ENCODE measurements at regions not wholly inside any gene's neighbourhood (a gene's known extent, or its start where the extent isn't known, plus 50 kb on each side); places are given as distances from the start of the nearest gene placed in this dataset.

- no peak overlapping the region for H3K4me3 ChIP-seq (replicated peaks; ENCODE audit: low read depth, low read length)
- DNase-seq (ENCODE audit: low read depth) = no peak
- TF ChIP-seq CTCF (IDR thresholded peaks at IDR 0.05; ENCODE audit: low read length, missing control alignments) = no peak
These were observed 93.7 kb upstream of the ZNF827 start for GRCh38 chr4:146032234-146032860.

- DNase-seq (ENCODE audit: low read depth) = no peak
- no peak for TF ChIP-seq CTCF (IDR thresholded peaks at IDR 0.05; ENCODE audit: low read length, missing control alignments)
- no peak overlapping the region for H3K4me3 ChIP-seq (replicated peaks; ENCODE audit: low read depth, low read length)
These were observed 91.5 kb upstream of the ZNF827 start for GRCh38 chr4:146029939-146030710.

GRCh38 chr4:146029147-146029546 lies 90.5 kb upstream of the ZNF827 start:
- TF ChIP-seq CTCF (IDR thresholded peaks at IDR 0.05; ENCODE audit: low read length, missing control alignments) = no peak
- H3K4me3 ChIP-seq (replicated peaks; ENCODE audit: low read depth, low read length) = no peak overlapping the region
- no peak for DNase-seq (ENCODE audit: low read depth)

GRCh38 chr4:146027761-146028160 lies 89.1 kb upstream of the ZNF827 start:
- no peak for TF ChIP-seq CTCF (IDR thresholded peaks at IDR 0.05; ENCODE audit: low read length, missing control alignments)
- H3K4me3 ChIP-seq (replicated peaks; ENCODE audit: low read depth, low read length) = no peak overlapping the region
- no peak for DNase-seq (ENCODE audit: low read depth)

- H3K4me3 ChIP-seq (replicated peaks; ENCODE audit: low read depth, low read length) = no peak overlapping the region
- no peak for DNase-seq (ENCODE audit: low read depth)
- TF ChIP-seq CTCF (IDR thresholded peaks at IDR 0.05; ENCODE audit: low read length, missing control alignments) = no peak
These were observed 84.8 kb upstream of the ZNF827 start for GRCh38 chr4:146023334-146023967.

GRCh38 chr4:146022541-146022940 lies 83.9 kb upstream of the ZNF827 start:
- no peak overlapping the region for H3K4me3 ChIP-seq (replicated peaks; ENCODE audit: low read depth, low read length)
- DNase-seq (ENCODE audit: low read depth) = no peak
- no peak for TF ChIP-seq CTCF (IDR thresholded peaks at IDR 0.05; ENCODE audit: low read length, missing control alignments)

All from fibroblast of pulmonary artery (primary cell).